ENCODE measurements at regions not wholly inside any gene's neighbourhood (a gene's known extent, or its start where the extent isn't known, plus 50 kb on each side); places are given as distances from the start of the nearest gene placed in this dataset.

GRCh38 chr3:59653405-59654122 lies 603.7 kb upstream of the CFAP20DC start:
- DNase-seq (ENCODE audit: low spot score), result no peak
- no peak for FAIRE-seq

- no peak for FAIRE-seq
Observed at GRCh38 chr3:59644479-59645402, 594.9 kb upstream of the CFAP20DC start.

DNA sequence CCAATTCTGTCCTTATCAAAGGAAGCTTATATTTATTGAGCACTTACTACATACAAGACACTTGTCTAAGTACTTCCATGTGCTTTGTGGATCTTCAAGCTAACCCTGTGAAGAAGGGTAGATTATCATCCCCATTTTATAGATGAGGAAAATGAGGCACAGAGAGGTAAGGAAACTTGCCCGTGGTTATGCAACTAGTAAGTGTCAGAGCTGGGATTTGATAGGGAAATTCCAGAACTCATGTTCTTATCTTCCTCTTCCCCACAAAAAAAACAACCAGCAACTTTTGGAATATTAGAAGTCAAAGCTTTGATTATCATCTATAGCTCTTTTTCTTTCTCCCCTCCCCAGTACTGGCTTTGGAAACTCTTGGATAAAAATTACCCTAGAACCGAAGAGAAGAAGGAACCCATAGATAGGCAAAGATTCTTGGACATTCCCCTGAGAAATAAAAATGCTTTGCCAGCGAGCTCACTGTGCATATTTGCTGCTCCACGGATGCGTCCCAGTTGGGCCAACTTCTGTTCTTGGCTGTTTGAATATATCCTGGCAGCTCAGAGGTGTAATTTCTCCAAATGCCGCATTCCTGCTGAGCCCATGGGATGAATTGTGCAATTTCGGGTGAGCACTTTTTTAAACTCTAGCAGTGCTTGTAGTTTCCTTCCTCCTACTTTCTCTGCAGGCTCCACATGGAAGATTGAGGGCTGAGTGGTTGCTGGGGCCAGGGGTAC lies 591.5 kb upstream of the CFAP20DC start:
- DNase-seq (ENCODE audit: low spot score) (no peak), FAIRE-seq (no peak)

More at GRCh38 chr3:59644479-59645402, 594.9 kb upstream of the CFAP20DC start:
- DNase-seq (ENCODE audit: low spot score), result no peak

- DNase-seq (ENCODE audit: low spot score), result peak; percentile 48
- FAIRE-seq, result no peak
Observed at GRCh38 chr3:59632760-59633573, 583.1 kb upstream of the CFAP20DC start.

DNA sequence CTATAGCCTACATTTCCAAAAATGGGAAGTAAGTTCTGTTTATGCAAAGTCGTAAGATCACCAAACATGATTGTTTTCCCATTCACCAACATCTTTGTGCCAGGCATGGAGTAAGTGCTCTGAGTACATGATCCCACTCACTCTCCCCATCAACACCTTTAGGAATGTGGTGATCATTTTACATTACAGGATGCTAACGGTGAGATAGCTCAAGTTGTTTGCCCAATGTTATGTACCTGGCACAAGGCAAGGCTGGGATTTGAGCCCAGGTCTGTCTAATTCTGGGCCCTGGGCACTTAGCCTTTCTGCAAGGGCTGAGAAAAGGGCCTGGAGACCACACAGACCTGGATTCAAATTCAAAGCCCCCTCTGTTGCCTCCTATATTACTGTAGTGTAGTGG lies 581.7 kb upstream of the CFAP20DC start:
- DNase-seq (ENCODE audit: low spot score), result no peak

GRCh38 chr3:59621037-59621436 lies 571.2 kb upstream of the CFAP20DC start:
- FAIRE-seq (no peak), DNase-seq (ENCODE audit: low spot score) (no peak)

More for the DNA sequence above, 581.7 kb upstream of the CFAP20DC start:
- no peak for FAIRE-seq

DNA sequence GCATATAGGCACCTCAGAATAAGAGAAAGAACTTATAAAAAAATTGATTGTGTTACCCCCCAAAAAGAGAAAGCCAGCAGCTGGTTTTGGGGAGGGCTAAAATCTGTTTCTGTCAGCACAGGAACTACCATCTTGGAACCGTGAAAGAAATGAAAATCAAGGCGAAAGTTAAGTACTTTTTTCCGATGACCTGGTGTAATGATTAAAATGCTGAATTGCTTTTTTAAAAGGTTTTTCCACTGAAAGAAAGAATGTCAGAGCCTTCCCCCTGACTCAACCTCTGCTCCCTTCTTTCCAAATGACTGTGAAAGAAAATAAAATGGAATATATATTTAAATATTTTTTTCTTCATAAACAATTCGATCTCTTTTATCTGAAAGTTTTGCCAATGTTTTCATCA lies 570.5 kb upstream of the CFAP20DC start:
- no peak for DNase-seq (ENCODE audit: low spot score)
- no peak for FAIRE-seq

GRCh38 chr3:59612444-59612715 lies 562.6 kb upstream of the CFAP20DC start:
- FAIRE-seq, result no peak
- no peak for DNase-seq (ENCODE audit: low spot score)

GRCh38 chr3:59611649-59612443 lies 562.0 kb upstream of the CFAP20DC start:
- no peak for DNase-seq (ENCODE audit: low spot score)
- FAIRE-seq, result no peak

- FAIRE-seq (peak; percentile 36), DNase-seq (ENCODE audit: low spot score) (peak; percentile 19)
Observed at GRCh38 chr3:59609657-59610348, 560.0 kb upstream of the CFAP20DC start.

- FAIRE-seq (no peak), DNase-seq (ENCODE audit: low spot score) (no peak)
Observed at GRCh38 chr3:59608356-59608755, 558.5 kb upstream of the CFAP20DC start.

- DNase-seq (ENCODE audit: low spot score), result no peak
- no peak for FAIRE-seq
Observed at GRCh38 chr3:59607656-59608055, 557.8 kb upstream of the CFAP20DC start.

GRCh38 chr3:59606638-59607266 lies 556.9 kb upstream of the CFAP20DC start:
- FAIRE-seq, result no peak
- no peak for DNase-seq (ENCODE audit: low spot score)

GRCh38 chr3:59605944-59606534 lies 556.2 kb upstream of the CFAP20DC start:
- DNase-seq (ENCODE audit: low spot score), result no peak
- FAIRE-seq, result no peak

DNA sequence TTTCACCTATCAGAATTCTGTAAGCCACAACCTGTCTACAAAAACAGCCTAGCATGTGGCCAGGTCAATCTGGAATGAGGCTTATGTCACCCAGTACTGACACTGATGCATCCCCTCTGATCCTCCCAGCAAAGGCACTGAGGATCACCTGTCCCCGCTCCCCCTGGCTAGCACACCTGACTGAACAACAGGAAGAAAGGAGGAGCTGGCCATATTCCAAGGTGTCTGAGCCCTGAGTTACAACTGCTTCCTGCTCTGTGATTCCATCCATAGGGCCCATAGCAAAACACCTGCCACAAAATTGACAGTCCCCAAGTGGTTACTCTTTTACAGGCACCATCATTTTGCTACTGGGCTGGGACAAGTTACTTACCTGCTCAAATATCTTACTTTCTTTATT lies 555.5 kb upstream of the CFAP20DC start:
- FAIRE-seq (no peak), DNase-seq (ENCODE audit: low spot score) (no peak)

GRCh38 chr3:59601486-59601885 lies 551.7 kb upstream of the CFAP20DC start:
- DNase-seq (ENCODE audit: low spot score) (no peak), FAIRE-seq (no peak)

DNA sequence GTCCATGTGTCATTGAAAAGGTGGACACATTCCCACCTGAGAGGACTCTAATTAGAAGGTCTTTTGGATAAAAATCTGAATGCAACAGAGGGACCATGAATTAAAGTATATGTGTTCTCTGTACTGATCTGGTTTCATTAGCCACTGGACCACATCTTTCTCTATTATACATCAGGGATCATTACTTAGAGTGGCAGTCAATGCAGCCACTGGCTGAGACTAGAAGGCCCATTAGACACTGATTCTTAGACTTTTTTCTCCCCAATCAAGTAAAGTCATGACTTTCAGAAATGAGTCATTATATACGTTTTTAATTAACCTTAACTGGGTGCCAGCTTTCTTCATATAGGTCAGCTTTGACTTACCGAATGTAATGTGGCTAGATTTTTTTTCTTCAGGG lies 550.8 kb upstream of the CFAP20DC start:
- no peak for DNase-seq (ENCODE audit: low spot score)
- FAIRE-seq, result no peak

DNA sequence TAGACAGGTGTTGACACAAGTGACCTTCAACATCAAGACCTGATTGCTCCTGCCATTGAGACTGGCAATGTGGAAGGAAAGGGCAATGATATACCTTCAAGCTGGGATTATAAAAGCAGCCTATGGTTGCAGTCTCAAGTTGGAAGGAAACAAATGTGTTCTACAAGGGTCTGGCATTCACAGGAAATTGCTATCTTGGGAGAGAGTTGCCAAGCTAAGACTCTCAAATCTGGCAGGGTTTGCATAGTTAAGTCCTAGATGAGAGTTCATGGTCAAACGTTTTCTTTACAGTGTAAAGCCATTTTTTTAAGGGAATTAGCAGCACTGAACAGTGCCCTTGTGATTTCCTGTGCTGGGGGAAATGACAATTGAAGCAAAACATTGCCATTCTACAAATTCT lies 546.9 kb upstream of the CFAP20DC start:
- DNase-seq (ENCODE audit: low spot score) (no peak), FAIRE-seq (no peak)

- FAIRE-seq, result no peak
Observed at GRCh38 chr3:59595830-59596229, 546.0 kb upstream of the CFAP20DC start.

More at GRCh38 chr3:59595830-59596229, 546.0 kb upstream of the CFAP20DC start:
- no peak for DNase-seq (ENCODE audit: low spot score)

Measured in RCC 7860 (cell line).